Fibroblast of the conjunctiva (primary cell): ENCODE measurements at regions not wholly inside any gene's neighbourhood (a gene's known extent, or its start where the extent isn't known, plus 50 kb on each side); places are given as distances from the start of the nearest gene placed in this dataset.

Experiments
- DNase-seq: peaks from one replicate; pipeline ENCODE4 v3.0.0-alpha.2; 2010; ENCODE audit warnings: low read depth

- DNase-seq, result no peak
Observed at GRCh38 chr2:234835738-234836137, 116.1 kb upstream of the SH3BP4 start.

- no peak for DNase-seq
Observed at GRCh38 chr2:234834228-234834923, 117.4 kb upstream of the SH3BP4 start.

- no peak for DNase-seq
Observed at GRCh38 chr2:234830853-234831252, 121.0 kb upstream of the SH3BP4 start.

- no peak for DNase-seq
Observed at GRCh38 chr2:234829074-234829455, 122.8 kb upstream of the SH3BP4 start.

GRCh38 chr2:234828382-234829073 lies 123.3 kb upstream of the SH3BP4 start:
- DNase-seq, result no peak

GRCh38 chr2:234827096-234827860 lies 124.5 kb upstream of the SH3BP4 start:
- no peak for DNase-seq

DNA sequence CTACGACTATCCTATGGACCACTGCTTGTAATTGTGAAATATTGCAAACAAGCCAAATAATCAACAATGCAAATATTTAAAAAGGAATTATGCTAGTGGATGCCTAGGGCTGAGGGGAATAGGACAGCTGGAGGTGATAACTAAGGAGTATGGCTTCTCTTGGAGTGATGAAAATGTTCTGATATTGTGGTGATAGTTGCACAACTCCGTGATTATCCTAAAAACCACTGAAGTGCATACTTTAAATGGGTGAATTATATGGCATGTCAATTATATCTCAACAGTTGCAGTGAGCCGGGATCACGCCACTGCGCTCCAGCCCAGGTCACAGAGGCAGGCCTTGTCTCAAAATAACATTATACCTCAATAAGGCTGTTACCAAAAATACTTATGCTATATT lies 125.1 kb upstream of the SH3BP4 start:
- DNase-seq, result no peak

DNA sequence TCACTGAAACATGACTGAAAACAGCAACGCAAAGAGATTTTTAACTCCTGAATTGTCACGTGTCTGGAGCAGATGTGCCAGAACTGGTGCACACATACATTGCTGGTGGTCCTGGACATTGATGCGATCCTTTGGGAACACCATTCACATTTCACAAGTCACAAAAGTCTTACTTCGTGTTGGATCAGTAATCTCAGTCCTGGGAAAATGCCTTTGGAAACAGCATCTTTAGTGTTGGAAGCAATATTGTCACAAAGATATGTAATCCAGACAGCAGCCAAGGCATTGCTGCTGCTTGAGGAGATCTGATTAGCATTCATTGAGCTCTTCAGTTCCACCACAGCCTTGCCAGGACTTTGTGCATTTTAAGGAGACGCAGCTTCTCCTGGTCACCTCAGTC lies 126.2 kb upstream of the SH3BP4 start:
- no peak for DNase-seq

DNA sequence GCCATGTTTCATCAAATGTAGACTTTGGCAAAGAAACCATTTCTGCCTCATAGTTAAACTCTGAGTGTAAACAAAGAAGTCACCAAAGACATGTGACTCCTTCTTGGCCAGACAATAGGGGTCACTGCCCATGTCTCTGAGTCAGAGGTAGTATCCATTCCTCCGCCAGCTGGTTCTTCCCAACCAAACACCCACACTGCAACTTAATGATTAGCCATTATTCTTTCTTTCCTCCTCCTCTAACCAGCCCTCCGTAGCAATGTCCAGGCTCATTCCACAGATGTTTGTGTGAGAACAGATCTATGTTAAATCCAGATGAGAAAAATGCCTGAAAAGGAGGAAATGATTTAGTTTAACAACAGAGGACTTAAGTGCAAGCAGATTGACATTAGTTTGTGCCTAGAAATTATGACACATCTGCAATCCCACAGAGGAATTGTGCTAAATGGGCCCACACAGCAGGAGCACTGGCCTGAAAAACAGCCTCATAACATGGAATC lies 127.9 kb upstream of the SH3BP4 start:
- DNase-seq, result peak; percentile 81

DNA sequence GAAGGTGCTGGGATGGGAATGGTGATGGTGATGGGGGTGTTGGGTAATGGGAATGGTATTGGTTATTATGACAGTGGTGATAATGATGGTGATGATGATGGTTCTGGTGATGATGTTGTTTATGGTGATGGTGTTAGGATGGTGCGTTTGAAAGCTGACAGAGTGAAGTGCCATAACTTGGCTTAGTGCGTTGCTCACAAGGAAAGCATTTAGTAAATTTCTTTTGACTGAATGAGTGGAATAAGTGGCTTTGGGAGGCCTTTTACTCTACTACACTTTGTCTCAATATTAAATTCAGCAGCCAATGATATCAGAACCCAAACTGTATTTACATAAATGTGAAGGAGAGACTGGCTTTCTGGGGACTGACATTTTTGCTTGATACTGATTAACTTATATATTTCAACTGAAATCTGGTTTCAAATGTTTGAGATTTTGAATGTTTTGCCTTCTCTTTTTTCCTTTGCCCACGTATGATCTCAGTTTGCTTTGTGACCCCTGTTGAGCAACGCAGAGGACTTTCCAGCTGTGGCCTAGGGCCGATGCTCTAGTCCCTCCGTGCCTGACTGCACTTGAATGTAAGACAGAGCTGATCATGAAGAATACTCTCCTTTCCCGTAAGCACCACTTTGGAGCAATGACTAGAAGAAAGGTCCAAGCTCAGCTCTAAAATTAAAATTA lies 128.5 kb upstream of the SH3BP4 start:
- DNase-seq, result no peak

DNA sequence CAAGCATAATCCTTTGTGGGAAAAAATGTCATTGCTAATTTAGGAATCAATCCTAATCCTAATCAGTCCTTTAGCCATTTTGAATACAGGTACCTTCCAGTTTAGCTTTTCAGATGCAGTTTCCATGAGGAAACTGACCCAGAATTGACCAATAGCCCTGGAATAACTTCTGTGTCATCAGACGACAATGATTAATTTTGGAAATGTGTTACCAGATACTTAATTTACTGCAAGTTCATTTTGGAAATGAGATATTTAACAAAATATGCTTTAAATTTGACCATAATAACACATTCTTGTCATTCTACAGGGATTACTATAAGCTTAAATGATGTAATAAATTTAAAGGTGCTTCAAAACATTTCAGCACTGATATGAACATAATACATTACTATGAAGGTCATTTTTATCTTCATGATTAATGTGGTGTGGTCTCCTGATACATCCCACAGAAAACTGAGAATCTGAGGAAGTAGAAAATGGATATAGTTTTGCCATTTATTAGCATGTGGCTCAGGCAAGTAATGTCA lies 129.8 kb upstream of the SH3BP4 start:
- DNase-seq, result no peak

DNA sequence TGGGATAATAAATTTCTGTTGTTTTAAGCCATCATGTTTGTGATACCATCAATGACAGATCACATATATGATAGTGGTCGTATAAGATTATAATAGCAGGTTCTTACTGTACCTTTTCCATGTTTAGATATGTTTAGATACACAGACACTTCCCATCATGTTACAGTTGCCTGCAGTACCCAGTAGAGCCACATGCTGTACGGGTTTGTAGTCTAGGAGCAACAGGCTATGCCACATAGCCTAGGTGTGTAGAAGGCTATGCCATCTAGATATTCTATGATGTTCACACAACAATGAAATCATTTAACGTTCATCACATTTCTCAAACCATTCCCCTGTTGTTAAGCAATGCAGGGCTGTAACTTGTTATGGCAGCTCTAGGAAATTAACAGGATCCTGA lies 132.9 kb upstream of the SH3BP4 start:
- DNase-seq, result no peak

- no peak for DNase-seq
Observed at GRCh38 chr2:234816491-234816890, 135.3 kb upstream of the SH3BP4 start.

DNA sequence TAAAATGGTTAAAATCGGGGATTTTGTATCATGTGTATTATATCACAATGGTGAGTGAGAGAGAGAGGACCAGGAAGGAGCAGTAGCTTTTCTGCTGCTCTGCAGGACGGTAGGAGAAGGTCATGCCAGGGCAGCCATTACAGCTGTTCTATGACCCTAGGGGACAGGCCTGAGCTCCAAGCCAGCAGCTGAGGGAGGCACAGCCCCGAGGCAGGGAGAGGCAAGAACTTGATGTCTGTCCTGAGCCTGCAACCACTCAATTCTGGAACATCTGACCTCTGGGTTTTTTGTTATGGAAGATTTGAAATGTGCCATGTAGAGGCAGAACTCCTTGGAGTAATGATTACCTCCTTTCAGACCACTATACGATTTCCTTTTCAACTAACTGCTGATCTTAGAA lies 135.8 kb upstream of the SH3BP4 start:
- no peak for DNase-seq

DNA sequence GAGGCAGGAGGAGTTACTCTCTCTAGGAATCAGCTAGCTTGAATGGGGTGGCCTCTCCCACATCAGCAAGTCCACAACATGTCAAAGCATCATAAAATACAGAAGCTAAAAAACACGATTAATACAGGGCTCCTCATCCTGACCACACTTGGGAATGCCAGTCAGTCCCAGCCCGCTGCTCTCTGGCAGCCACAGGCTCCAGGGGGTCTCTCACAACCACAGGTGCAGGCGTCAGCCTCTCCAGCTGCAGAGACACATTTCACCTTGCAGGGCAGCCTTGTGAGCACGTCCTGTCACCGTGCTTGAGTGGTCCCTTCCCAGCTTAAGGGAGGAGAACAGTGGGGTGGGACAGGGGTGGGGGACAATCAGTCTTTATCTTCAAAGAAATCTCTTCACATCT lies 137.4 kb upstream of the SH3BP4 start:
- no peak for DNase-seq

- no peak for DNase-seq
Observed at GRCh38 chr2:234812851-234813250, 139.0 kb upstream of the SH3BP4 start.

- DNase-seq, result no peak
Observed at GRCh38 chr2:234808907-234809306, 142.9 kb upstream of the SH3BP4 start.

- DNase-seq, result no peak
Observed at GRCh38 chr2:234806818-234807217, 145.0 kb upstream of the SH3BP4 start.

GRCh38 chr2:234805836-234806235 lies 146.0 kb upstream of the SH3BP4 start:
- no peak for DNase-seq

GRCh38 chr2:234804704-234805103 lies 147.1 kb upstream of the SH3BP4 start:
- no peak for DNase-seq

GRCh38 chr2:234802845-234803171 lies 149.0 kb upstream of the SH3BP4 start:
- no peak for DNase-seq
